ENCODE measurements at regions not wholly inside any gene's neighbourhood (a gene's known extent, or its start where the extent isn't known, plus 50 kb on each side); places are given as distances from the start of the nearest gene placed in this dataset.
"Not testable (repeated sequence)": the region's sequence is repeated elsewhere in the genome, so short reads cannot be mapped to it uniquely, and the experiment has no call there.

DNA sequence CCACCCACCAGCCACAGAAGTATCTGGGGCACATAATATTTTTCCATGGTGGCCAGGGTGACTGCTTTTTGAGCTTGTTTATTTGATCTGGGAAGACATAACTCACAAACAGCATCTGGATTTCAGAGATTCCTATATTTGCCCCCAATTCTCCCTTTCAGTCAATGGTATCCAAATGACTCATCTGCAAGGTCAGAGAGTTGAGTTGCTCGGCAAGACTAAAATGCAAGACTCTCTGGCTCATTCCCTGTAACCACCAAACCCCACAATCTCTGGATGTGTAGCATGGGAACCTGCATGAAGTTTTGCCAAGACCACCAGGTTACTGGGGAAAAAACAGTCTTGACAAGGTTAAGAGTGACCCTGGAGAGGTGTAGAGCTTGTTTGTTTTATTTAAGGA, 174.9 kb upstream of the FAR2 start:
- intact Hi-C loops (cut with micrococcal nuclease): no loop called here

GRCh38 chr12:28974883-28975282, 174.2 kb upstream of the FAR2 start:
- intact Hi-C loops (cut with micrococcal nuclease): no loop called here

- intact Hi-C loops (cut with micrococcal nuclease): no loop called here
Observed at GRCh38 chr12:28975564-28976340, 173.3 kb upstream of the FAR2 start.

DNA sequence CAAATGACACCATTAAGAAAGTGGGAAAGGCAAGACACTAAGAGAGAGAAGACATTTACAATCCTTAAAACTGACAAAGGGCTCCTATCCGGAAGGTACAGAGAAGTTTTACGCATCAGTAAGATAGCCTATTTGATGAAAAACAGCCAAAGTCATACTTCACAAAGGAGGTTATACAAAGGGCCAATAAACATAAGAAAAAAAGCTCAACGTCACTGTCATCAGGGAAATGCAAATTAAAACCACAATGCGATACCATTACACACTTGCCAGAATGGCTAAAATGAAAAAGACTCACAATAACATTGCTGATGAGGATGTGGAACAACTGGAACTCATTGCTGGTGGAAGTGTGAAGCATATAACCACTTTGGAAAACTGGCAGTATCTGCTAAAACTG, 168.6 kb upstream of the FAR2 start:
- intact Hi-C loops (cut with micrococcal nuclease): no loop called here

DNA sequence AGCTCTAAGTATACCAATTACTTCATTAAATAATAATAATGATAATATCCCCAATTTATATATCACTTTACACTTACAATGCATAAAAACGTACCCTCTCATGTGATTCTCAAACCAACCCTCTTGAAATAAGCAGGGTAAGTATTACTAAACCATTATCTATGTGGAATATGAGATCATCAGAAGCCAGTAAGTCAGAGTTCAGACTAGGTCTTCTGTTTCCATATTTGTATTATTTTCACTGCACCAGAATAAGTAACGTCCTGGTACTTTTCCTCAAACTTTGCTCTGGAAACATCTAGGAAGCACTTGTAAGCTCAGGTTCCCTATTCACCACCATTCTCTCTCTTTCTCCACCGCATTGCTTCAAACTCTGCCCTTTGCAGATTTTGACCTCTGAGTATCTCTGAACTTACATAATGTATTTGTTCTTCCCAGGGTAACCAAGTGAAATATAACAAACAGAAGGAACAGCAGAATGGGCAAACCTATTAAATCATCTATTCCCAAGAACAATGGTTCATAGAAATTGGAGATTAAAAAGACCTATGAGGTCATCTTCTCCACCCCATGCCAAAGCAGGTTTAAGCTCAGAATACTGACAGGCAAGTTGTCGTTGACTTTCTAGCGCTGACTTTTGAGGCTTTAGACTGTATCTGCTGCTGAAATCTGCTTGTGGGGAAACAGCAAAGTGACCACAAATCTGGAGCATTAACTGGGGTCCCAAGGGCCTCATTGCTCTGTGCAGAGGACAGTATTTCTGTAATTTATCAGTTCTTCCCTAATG, 161.3 kb upstream of the FAR2 start:
- intact Hi-C loops (cut with micrococcal nuclease): no loop called here

DNA sequence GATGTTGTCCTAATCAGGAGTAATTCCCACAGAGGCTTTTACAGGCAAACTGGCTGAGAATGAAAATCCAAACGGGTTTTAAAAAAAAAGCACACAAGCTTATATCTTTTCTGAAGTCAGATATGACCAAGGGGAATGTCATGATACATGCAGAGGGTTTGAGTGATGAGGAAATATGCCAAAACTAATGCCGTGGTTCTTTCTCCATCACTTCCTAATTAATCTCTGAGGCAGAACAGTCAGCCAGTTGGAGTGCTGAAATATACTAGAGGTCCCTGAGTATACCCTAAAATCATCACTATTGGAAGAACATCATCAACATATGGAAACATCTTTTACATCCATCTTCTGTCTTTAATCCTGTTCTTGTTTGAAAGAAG, 160.8 kb upstream of the FAR2 start:
- intact Hi-C loops (cut with micrococcal nuclease): no loop called here

- intact Hi-C loops (cut with micrococcal nuclease): no loop called here
Observed at GRCh38 chr12:28991626-28992025, 157.5 kb upstream of the FAR2 start.

GRCh38 chr12:28993720-28994119, 155.4 kb upstream of the FAR2 start:
- intact Hi-C loops (cut with micrococcal nuclease): no loop called here

DNA sequence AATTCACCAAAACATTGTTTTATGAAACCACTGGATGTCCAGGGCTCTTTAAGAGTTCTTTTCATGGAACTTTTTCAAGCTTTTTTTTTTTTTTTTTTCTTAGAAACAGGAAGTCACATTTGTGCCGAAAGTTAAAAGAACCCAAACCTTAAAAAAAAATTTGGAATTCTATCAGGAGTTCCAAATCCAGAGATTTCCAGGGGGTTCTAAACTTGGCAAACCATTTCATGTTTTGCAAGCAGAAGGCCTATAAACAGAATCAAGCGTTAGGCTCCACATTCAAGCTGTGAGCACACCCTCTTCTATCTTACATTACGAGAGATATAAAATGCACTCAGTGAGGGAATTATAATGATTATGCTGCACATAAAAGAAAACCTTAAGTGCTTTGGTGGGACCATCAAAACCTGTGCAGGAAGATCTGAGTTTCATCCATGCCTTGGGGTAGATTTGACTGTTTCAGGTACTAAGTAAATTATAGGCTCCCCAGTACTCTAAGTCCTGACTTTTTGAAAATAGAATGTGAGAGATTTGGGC, 154.8 kb upstream of the FAR2 start:
- intact Hi-C loops (cut with micrococcal nuclease): no loop called here

DNA sequence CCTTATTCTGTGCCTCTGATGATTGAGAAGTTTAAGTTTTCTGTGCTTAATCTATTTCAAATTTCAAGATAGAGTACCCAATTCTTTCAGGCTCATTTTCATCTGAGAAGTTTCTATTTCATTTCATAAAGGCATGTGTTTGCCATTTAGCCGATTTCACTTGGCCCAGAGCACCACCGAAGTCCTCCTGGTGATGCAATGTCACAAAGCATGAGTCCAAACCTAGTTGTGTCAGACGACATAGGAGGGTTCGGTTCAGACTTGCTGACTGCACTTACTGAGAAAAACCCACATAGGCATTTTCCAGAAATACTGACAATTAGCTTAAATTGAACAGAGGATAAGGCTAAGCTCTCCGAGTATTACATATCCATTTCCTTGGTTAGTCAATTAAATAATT, 152.4 kb upstream of the FAR2 start:
- intact Hi-C loops (cut with micrococcal nuclease): no loop called here

- intact Hi-C loops (cut with micrococcal nuclease): no loop called here
Observed at GRCh38 chr12:28998662-28999120, 150.4 kb upstream of the FAR2 start.

- intact Hi-C loops (cut with micrococcal nuclease): no loop called here
Observed at GRCh38 chr12:29004066-29004935, 144.8 kb upstream of the FAR2 start.

DNA sequence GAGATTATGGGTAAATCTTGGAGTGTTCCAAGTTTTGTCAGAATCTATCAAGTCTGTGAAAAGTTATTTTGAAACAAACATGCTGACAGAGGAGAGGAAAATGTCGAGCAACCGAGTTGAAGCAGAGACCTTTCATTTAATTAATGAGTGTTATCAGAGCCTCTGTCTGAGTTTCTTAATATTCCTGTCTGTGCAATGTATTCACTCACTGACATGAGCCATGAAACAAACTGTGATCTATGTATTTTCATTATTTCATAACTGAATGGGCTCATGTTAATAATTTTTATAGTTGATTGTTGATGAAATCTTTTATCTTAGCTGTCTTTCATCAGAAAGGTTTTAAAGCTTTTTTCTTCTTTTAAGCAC, 144.2 kb upstream of the FAR2 start:
- intact Hi-C loops (cut with micrococcal nuclease): no loop called here

DNA sequence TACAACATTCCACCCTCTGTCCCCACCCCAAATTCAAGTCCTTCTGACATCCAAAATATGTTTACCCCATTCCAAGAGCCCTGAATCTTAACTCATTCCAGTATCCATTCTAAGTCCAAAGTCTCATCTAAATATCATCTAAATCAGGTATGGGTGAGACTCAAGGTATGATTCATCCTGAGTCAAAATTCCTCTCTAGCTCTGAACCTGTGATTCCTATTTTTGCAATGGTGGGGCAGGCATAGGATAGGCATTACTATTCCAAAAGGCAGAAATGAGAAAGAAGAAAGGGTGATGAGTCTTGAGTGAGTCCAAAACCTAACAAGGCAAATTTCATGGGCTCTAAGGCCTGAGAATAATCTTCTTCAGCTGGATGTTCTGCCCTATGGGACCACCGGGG, 140.3 kb upstream of the FAR2 start:
- intact Hi-C loops (cut with micrococcal nuclease): no loop called here

GRCh38 chr12:29012673-29013072, 136.4 kb upstream of the FAR2 start:
- intact Hi-C loops (cut with micrococcal nuclease): no loop called here

- intact Hi-C loops (cut with micrococcal nuclease): not testable (repeated sequence)
Observed at GRCh38 chr12:29017532-29017931, 131.5 kb upstream of the FAR2 start.

GRCh38 chr12:29023436-29024076, 125.5 kb upstream of the FAR2 start:
- intact Hi-C loops (cut with micrococcal nuclease): no loop called here

DNA sequence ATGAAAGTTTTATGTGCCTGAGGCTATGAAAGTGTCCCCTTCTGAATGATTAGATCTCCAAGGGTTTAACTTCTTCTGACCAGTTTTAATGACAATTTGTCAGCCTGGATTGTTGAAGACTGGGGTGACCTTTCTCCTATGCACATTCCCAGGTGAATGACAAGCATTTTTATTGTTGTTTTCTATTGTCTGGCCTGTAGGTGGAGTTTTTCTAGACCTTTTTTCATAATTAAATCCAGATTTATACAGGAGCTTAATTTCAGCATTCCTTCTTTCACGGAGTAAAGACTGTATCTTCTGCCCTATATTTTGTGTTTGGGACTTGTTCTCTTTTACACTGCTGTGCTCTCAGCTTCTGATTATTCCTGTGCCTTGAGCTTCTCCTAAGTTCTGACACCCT, 125.0 kb upstream of the FAR2 start:
- intact Hi-C loops (cut with micrococcal nuclease): no loop called here

DNA sequence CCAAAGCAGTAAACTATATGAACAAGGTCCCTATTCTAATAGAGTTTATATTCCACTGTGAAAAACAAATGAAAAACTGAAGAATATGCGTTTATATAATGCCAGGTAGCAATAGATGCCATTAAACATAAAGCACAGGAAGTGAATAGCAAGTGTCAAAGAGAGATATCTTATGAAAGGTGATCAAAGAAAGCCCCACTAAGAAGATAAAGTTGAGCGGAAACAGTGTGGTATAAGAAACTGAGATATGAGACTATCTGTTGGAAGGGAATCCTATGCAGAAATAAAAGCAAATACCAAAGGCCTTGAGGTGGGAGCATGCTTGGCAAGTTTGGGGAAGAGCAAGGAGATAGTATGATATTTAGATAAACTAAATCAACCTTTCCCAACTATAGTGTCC, 123.1 kb upstream of the FAR2 start:
- intact Hi-C loops (cut with micrococcal nuclease): no loop called here

DNA sequence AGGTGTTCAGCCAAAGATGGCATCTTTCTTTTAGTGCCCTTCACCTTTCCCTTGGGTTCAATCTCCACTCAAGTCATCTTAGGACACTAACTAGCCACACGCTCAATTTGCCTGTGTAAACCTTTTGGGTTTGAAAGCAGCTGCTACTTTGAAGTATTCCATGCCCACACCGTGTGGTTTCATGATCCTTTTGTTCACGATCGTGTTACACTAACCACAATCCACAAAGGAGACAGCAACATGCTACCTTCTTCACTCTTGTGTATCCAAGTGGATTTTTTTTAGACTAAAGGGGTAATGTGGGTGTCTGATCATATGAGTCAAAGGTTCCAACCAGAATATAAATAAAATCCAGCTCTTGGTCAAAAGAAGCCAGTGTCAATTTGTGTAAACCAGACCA, 122.7 kb upstream of the FAR2 start:
- intact Hi-C loops (cut with micrococcal nuclease): no loop called here

GRCh38 chr12:29029484-29029883, 119.6 kb upstream of the FAR2 start:
- intact Hi-C loops (cut with micrococcal nuclease): not testable (repeated sequence)
